ENCODE measurements at regions not wholly inside any gene's neighbourhood (a gene's known extent, or its start where the extent isn't known, plus 50 kb on each side); places are given as distances from the start of the nearest gene placed in this dataset.
A peak's percentile ranks its signal among the peaks of the same experiment; 100 is the strongest.

DNA sequence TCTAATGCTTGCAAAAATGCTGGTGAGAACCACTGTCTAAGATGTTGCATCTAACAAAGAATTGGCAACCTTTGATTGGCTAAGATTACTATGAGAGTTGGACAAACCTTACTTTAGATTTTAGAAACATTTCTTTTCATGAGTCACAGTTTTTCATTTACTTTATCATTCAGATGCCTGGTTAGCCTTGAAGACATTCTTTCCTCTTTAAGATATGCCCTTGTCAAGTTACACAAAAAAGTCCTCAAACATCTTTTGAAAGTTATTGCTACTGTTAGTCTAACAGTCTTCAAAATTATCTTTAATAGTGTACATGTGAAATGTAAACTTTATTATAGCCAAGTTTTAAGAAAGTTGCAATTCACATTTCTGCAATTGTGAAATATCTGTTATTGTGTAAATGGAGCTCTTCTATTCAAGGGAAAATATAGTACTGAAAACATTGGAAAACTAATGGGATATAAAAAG lies 276.3 kb downstream of the RND3 start:
- peak; percentile 82 for DNase-seq (ENCODE audit: low read depth)

DNA sequence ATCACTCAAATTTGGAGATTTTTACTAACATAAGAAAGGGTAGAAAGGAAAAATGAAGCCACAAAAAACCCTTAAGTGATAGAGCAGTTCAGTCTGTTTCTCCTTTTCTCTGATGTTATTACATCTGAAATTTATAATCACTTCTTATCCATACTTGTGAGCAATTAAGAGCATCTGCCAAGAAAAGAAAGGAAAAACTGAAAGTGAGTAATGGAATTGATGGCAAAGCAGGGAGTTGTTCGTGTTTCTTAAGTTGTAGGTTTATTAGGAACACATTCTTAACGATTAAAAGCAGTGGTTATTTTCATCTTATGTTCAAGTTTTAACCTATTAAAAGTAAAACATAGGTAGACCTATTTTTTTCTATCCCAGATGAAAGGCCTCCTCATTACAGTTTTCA lies 277.7 kb downstream of the RND3 start:
- DNase-seq (ENCODE audit: low read depth): no peak

DNA sequence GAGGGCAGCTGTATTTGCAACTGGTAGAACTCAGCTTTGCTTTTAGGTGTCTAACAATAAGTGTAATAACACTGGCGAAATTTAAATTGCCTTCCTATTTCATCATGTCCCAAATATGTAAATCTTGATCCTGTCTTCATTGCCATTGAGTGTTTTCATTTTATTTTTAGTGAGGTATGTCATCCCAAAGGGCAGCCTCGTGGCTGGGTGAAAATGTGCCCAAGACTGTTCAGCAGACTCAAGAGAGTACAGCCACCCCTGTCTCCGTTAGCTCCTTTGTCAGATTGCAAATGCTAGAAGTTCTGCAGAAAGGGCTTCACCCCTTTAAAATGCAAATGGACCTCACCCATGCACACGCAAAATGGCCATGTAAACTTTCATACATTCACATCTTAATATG lies 278.8 kb downstream of the RND3 start:
- no peak for DNase-seq (ENCODE audit: low read depth)

DNA sequence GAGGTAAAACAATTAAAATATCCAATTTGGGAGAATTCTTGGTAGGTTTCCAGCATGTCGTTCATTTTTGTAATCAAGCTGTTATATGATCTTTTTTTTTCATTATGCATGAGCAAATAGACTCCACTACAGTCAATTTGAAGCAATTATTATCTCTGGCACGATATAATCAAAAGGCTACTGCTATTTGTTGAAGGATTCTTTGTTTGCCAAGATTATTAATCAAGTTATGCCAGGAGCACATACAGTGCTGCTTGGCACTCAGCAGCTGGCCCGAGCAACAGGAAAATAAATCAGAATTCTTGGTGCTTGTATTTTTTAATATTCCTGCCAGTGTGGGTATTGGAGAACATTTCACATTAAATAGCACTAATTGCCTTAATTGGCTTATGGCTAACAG lies 279.5 kb downstream of the RND3 start:
- no peak for DNase-seq (ENCODE audit: low read depth)

DNA sequence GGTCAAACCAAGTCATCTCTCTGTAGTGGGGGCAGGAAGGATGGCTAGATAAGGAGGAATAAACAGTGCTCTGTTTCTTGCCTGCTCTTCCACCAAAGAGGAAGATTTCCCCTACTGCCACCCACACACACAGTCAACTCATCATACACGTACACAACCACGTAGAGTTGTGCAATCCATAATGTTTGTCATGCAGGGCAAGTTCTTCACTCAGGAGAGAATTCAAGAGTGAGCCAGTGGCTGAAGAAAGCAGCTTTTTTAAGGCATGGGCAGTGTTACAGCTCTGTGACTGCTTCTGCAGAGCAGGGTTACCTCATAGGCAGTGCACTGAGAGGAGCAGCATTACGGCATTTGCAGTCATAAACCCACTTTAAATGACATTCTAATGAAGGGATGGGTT lies 283.0 kb downstream of the RND3 start:
- peak; percentile 97 for DNase-seq (ENCODE audit: low read depth)

DNA sequence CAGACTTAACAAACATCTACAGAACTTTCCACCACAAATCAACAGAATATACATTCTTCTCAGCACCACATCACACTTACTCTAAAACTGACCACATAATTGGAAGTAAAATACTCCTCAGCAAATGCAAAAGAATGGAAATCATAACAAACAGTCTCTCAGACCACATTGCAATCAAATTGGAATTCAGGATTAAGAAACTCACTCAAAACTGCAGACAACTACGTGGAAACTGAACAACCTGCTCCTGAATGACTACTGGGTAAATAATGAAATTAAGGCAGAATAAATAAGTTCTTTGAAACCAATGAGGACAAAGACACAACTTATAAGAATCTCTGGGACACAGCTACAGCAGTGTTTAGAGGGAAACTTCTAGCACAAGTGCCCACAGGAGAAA lies 292.7 kb downstream of the RND3 start:
- peak; percentile 11 for DNase-seq (ENCODE audit: low read depth)

DNA sequence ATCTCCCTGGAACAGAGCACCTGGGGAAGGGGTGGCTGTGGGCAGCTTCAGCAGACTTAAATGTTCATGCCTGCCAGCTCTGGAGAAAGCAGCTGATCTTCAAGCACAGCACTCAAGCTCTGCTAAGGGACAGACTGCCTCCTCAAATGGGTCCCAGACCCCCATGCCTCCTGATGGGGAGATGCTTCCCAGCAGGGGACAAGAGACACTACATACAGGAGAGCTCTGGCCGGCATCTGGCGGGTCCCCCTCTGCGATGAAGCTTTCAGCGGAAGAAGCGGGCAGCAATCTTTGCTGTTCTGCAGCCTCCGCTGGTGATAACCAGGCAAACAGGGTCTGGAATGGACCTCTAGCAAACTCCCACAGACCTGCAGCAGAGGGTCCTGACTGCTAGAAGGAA lies 294.8 kb downstream of the RND3 start:
- DNase-seq (ENCODE audit: low read depth): no peak

DNA sequence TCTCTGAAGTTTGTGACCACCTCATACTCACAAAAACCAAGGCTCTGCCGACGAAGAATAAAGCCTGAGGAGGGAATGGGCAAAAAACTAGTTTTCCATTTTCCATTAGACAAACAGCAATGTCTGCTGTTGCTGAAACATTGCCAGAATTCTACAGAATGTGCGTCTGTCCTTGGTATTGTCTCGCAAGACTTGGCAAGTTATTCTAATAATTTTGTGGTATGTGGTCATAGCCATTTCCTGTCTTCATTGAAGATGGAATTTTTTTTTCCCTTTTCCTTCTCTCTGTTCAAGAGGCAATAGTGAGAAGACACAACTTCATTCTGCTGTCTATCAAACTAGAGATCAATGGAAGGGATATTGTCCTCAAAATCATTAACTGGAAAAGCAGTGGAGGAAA lies 296.1 kb downstream of the RND3 start:
- DNase-seq (ENCODE audit: low read depth): peak; percentile 89

DNA sequence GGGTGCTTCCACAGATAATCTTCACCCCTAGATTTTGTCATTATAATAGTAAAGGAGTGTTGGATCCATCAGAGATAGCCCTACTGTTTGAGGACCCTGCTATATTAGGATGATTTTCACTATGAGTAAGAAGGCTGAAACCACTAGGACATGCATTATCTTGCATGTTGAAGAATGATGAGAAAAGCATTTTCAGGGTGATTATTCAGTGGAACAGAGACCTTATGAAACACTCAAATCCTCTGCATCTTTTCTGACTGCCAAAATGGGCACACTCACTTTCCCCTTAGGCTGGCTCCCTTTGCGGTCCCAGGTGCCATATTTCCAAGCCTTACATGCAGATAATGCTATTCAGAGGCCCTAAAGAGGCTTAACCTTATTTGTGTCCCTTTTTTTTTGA lies 296.9 kb downstream of the RND3 start:
- DNase-seq (ENCODE audit: low read depth): no peak

DNA sequence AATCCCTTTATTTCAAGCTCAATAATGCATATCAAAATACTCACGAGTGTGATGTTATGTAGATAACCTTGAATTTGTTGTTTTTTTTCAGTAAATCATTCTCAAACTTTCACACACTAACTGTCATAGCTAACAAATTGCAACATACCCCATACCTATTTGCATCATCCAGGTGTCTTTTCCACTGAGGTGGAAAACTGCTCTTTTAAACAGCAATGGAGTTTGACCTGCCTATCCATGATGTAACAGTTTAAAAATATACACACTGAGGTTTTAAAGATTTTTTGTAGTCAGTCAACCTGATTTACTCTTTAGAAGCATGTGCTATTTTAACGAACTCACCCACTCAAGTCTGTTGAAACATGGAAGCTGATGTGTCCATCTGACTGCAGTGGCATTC lies 298.7 kb downstream of the RND3 start:
- DNase-seq (ENCODE audit: low read depth): no peak

DNA sequence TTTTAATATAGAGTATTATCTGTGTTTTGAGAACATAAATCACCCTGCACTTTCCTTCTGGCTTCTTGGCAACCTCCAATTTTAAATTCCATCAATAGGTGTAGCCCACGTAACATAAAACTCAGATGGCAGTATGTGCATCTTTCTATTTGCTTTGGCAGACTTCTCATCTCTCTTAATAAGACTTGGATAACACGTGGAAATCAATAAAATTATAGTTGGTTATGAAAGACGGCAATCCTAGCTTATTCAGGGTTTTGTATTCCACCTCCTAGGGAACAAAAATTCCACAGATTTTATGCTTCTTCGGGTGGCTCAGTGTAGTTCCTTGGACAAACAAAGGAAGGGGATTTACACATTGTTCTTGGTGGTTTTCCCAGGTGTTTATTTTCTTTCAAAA lies 299.3 kb downstream of the RND3 start:
- no peak for DNase-seq (ENCODE audit: low read depth)

DNA sequence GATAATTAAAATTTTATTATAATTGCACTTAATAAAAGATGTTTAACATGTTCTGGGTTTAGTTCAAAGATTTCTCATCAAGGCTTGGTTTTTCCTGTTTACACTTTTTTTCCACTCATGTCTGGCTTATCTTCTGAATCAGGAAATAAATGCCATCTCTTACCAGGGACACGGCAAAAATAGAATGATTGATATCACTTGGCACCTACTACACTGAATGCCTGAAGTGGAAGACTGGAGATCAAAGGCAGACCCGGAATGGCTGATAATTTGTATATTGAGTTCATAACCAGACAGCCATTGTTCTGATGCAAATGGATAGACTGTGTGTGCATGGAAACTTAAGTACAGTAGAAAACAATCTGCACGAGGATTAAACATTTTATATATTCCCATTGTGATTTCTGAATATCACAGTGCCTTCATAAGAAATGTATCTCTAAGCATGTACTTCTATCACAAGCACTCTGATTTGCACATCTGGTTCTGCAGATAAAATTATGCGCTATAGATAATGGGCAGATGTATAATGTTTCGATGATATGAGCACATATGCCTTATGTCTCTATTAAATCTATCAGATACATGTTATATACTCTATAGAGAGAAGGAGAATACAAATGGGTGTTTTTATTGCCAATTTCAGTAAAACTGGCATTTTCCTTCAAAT lies 304.8 kb downstream of the RND3 start:
- DNase-seq (ENCODE audit: low read depth): no peak

DNA sequence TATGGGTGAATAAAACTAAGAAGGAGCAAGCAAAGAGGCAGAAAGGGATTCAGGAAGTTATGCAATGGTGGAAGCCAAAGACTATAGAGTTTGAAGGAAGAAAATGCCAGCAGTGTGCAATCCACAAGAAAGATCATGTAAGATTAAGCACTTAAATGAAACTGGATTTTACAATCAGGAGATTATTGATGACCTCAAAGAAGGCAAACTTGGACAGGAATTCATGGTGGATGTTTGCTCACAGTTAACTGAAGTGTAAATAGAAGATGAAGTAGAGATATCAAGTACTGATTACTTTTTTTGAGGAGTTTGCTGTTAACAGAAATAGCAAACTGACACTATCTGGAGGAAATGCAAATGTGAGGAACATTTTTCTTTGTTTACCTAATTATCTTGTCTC lies 308.9 kb downstream of the RND3 start:
- DNase-seq (ENCODE audit: low read depth): no peak

DNA sequence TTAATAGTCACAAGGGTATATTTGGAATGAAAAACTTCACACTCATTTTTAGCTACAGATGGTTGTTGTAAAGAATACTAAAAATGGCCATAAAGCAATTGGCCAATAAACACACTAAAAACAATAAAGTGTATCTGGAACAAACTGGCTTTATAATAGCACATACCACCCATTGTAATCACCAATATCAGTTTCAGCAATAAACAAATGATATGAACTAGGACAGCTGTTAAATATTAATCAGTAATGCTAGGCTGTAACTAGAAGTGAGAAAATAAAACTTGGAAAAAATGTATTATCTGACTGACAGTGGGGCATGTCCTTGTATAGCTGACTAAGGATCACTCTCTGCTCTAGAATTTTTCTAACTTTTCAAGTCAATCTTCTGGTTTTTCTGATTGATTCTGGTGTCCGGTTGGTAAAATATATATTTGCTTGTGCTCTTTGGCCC lies 312.5 kb downstream of the RND3 start:
- DNase-seq (ENCODE audit: low read depth): no peak

DNA sequence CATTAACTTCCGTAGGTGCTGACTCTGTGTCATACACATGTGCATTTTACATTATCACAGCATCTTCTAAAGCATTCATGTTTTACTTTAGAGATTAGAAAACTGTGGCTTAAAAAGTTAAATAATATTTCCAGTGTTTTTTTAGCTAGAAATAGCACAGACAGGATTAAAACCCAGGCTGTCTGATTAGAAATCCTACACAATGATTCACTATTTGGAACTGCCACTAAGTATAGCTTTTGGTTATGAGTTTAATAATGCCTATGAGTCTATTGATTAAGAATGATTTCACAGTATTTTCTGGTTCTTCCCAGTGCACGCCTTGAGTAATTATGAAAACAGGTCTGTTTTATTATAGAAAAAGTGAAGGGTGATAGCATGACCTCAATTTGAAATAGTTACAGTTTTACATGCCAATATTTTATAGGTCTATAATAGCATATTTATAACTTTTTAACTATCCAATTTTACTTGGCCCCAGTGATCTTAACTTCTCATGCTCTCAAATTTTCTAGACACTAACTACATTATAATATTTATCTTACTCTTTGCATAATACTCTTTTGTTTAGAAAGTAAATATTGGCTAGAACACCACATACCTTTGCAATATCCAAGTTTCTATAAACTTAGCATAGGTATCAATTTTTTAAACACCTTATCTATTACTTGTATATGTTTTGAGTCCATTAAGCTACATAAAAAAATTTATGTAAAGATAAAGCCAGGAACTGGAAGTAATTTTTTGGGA lies 313.2 kb downstream of the RND3 start:
- no peak for DNase-seq (ENCODE audit: low read depth)

DNA sequence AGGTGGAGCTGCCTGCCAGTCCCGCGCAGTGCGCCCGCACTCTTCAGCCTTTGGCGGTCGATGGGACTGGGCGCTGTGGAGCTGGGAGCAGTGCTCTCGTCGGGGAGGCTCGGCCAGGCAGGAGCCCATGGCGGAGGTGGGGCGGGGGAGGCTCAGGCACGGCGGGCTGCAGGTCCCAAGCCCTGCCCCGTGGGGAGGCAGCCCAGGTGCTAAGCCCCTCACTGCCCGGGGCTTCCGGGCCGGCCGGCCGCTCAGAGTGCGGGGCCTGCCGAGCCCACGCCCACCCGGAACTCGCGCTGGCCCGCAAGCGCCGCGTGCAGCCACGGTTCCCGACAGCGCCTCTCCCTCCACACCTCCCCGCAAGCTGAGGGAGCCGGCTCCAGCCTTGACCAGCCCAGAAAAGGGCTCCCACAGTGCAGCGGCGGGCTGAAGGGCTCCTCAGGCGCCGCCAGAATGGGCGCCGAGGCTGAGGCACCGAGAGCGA lies 316.4 kb downstream of the RND3 start:
- no peak for DNase-seq (ENCODE audit: low read depth)

DNA sequence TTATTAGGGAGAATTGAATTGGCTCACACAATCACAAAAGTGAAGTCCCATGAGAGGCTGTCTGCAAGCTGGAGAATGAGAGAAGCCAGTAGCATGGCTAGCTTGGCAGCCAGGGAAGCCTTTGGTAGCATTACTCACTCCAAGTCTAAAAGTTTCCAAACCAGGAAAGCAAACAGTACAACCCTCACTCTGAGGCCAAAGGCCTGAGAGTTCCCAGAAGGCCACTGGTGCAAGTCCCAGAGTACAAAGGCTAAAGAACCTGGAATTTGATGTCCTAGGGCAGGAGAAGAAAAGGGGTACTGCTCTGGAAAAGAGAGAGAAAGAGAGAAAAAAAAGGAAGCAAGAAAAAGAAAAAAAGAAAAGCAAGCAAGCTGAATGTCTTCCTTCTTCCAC lies 318.2 kb downstream of the RND3 start:
- DNase-seq (ENCODE audit: low read depth): peak; percentile 80

DNA sequence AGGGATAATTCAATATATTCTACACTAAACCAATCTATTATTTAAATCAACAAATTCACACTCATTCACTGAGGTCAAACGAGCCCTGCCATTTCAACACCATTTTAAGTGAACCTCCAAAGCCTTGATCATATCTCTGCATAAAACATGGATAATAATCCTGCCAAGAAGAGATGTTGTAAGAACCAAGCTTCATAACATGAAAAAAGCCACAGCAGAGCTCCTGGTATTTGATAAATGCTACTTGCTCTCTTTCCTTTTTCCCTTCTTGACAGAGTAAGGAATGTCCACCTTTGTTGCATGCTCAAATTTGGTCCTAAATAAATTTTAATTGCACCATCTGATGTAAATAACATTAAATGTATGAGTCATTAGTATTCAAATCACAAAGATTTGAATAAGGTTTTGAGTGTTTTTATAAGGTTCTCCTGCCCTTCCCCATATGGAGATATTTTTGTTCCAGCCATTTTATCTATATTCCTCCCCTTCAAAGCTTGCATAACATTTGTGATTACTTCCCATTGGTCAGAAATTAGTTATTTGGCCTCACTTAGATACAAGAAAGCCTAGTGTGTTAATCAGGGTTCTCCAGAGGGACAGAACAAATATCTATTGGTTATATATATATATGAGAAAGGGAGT lies 318.8 kb downstream of the RND3 start:
- DNase-seq (ENCODE audit: low read depth): peak; percentile 93

DNA sequence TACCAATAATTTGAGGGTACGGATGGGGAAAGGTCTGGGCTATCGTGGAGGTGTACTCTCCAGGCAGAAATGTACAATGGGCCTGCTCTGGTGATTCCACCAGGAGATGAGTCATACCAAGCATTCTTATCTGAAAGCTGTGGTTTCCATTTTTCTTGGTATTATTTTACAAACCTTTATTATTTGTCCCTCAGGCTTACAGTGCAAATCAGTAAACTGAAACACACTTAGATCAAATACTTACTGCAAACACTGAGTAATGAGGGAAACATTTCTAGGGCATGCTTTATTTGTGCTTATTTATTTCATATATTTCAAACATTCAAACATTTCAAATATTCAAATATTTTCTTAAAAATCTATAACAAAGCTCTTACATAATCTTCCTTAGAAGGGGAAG lies 319.8 kb downstream of the RND3 start:
- DNase-seq (ENCODE audit: low read depth): peak; percentile 82

DNA sequence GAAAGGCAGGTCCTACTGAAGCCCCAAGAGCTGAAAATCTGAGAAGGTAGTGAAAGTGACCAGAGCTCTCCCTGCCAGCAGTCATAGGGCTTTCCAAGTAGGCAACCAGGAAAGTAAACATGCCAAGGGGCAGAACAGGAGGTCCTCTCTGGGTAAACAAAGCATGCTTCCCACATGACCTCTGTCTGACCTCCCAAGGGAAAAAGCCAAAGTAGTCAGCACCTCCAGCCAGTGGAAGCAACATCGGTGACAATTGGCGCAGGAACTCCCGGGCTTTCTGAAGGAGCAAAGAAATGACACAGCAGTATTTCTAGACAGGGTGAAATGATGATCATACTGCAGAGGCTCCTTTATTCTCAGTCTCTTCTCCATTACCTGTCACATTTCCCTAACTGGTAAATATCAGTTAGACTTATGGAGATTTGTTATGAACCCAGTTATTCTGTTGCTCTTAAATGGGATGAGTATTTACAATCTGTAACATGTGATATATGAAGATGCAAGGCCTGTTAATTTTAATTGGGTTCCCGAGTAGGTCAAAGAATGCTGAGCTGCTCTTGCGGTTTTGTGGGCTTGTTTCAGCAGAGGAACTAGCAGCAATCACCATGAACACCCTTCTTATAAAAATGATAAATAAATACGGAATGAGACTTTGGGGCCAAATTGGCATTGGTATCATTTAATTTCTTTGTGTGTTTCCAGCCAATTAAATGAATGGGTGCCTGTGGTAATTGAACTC lies 321.0 kb downstream of the RND3 start:
- no peak for DNase-seq (ENCODE audit: low read depth)

DNA sequence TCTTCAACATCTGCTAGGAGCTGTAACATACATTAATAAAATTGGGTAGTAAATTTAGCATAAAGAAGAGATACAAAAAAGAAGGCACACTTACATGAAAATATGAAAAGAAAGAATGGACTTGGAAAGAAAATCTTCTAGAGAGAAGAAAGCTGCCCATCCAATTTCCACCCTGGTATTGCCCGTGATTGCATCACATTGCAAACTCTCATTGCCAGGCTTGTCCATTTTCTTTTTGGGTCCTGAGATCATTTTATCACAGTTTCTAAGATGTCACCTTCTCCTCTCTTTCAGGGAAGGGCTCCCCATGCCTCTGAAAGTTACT lies 321.5 kb downstream of the RND3 start:
- no peak for DNase-seq (ENCODE audit: low read depth)

DNA sequence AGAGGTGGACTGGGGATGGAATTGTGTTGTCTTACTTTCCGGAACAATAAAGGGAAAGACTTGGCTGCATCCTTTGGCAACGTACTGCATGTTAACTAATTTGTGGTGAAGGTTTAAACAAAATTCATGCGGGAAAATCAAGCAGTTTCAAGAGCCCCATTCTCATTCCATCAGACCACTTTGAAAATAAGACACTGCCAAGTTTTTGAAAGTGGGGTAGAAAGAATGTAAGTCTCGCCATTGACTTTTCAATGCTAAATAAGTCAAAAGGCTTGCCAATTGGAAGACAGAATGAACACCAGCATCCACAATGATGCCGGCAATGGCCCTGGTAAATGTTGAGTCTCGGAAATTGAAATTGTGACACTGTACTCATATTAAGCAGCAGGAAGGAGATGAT lies 322.0 kb downstream of the RND3 start:
- no peak for DNase-seq (ENCODE audit: low read depth)

Measured in amniotic epithelial cell (primary cell).